Lung (tissue), 11 donors: ENCODE measurements at regions not wholly inside any gene's neighbourhood (a gene's known extent, or its start where the extent isn't known, plus 50 kb on each side); places are given as distances from the start of the nearest gene placed in this dataset.

Experiments used
- ATAC-seq: fragments of 200-7000 bp; cut with Tn5 transposase; one replicate; pipeline ENCODE4 v1.9.1; 2020; ENCODE audit warnings: moderate number of reproducible peaks; ENCODE audit not compliant: insufficient read depth, low FRiP score
- DNase-seq, 3 donors: peaks; one replicate each; pipeline ENCODE4 v3.0.0-alpha.2; 2013 to 2017
- H3K27ac ChIP-seq, 2 donors: one replicate each; pipeline ENCODE4 v1.5.1; 2013; ENCODE audit warnings: mild to moderate bottlenecking in 2 of 2, moderate library complexity in 2 of 2, control low read depth in 1 of 2, inconsistent platforms in 1 of 2, low read depth in 1 of 2, low read length in 1 of 2
- H3K27me3 ChIP-seq, 3 donors: one replicate each; pipeline ENCODE4 v1.5.1; 2013; ENCODE audit warnings: low read length in 2 of 3; ENCODE audit not compliant: control insufficient read depth in 3 of 3, insufficient read depth in 3 of 3
- H3K36me3 ChIP-seq, 4 donors: one replicate each; pipeline ENCODE4 v1.5.1; 2013; ENCODE audit warnings: low read length in 4 of 4, mild to moderate bottlenecking in 1 of 4, moderate library complexity in 1 of 4; ENCODE audit not compliant: control insufficient read depth in 4 of 4, insufficient read depth in 4 of 4
- H3K4me1 ChIP-seq, 5 donors: one replicate each; pipeline ENCODE4 v1.5.1; 2013; ENCODE audit warnings: low read length in 5 of 5, mild to moderate bottlenecking in 2 of 5, moderate library complexity in 1 of 5; ENCODE audit not compliant: control insufficient read depth in 5 of 5, insufficient read depth in 5 of 5
- H3K4me3 ChIP-seq: one replicate; pipeline ENCODE4 v1.5.1; 2013; ENCODE audit warnings: mild to moderate bottlenecking, control low read depth, moderate library complexity
- H3K9ac ChIP-seq, 2 donors: one replicate each; pipeline ENCODE4 v1.5.1; 2013; ENCODE audit warnings: low read length in 2 of 2, control low read depth in 1 of 2; ENCODE audit not compliant: insufficient read depth in 1 of 2
- H3K9me3 ChIP-seq, 4 donors: one replicate each; pipeline ENCODE4 v1.5.1; 2013; ENCODE audit warnings: low read length in 3 of 4, mild to moderate bottlenecking in 1 of 4, moderate library complexity in 1 of 4; ENCODE audit not compliant: control insufficient read depth in 4 of 4, insufficient read depth in 3 of 4
- WGBS, 2 donors: extraction: QIAGEN DNeasy Blood & Tissue Kit; methylation state at CpG; one replicate each; pipeline ENCODE4 v1.1.7; 2013; 5-methylcytosine and 5-hydroxymethylcytosine counted together
- TF ChIP-seq, protein P1 (sequence below): IDR thresholded peaks from 2 replicates; pipeline ENCODE4 v1.5.1; 2012; ENCODE audit warnings: mild to moderate bottlenecking; ENCODE audit errors: control extremely low read depth, extremely low read depth
- donor health status: control.
- donor health status: control.
- donor health status: Bipolar disorder and iron deficiency.
- donor health status: healthy.
- donor health status: DM: yes; HTN: yes; CAD: no.

DNA sequence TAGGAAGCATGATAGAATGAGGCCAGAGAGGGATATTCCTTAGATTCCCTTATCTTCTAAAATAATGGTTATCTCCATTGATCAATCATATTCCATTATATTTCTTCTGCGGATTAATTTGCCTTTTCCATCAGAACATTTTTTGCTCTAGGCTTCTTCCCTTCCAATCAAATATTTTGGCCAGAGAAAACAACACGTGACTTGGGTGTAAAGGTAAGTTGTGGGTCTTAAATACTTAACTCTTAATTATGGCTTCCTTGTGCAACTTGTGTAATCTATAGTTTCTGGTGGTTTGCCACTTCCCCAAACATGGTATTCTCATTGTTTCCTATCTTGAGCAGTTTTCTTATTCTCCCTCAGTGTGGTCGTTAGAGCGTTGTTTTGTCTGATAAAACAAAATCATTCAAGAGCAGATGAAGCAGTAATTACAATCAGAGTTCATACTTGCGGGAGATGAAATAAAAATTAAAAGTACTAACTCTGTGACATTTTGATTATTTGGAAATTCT is 889.3 kb downstream of the MAT2B start:
- H3K9me3 ChIP-seq = no peaks in the 10 kb centered on the region
- ATAC-seq (no peak), DNase-seq (no peak)
- no peak overlapping the region for H3K27ac ChIP-seq
- no peak overlapping the region for H3K4me3 ChIP-seq
- no peak overlapping the region for H3K9ac ChIP-seq
- 42 to 60% methylated on average over 5 of the region's 5 CpGs for WGBS, 2 donors
- TF ChIP-seq, protein P1, sequence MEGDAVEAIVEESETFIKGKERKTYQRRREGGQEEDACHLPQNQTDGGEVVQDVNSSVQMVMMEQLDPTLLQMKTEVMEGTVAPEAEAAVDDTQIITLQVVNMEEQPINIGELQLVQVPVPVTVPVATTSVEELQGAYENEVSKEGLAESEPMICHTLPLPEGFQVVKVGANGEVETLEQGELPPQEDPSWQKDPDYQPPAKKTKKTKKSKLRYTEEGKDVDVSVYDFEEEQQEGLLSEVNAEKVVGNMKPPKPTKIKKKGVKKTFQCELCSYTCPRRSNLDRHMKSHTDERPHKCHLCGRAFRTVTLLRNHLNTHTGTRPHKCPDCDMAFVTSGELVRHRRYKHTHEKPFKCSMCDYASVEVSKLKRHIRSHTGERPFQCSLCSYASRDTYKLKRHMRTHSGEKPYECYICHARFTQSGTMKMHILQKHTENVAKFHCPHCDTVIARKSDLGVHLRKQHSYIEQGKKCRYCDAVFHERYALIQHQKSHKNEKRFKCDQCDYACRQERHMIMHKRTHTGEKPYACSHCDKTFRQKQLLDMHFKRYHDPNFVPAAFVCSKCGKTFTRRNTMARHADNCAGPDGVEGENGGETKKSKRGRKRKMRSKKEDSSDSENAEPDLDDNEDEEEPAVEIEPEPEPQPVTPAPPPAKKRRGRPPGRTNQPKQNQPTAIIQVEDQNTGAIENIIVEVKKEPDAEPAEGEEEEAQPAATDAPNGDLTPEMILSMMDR = no peak
- no peaks in the 10 kb centered on the region for H3K4me1 ChIP-seq
- no peaks in the 10 kb centered on the region for H3K27me3 ChIP-seq
- H3K36me3 ChIP-seq = no peaks in the 10 kb centered on the region

GRCh38 chr5:164412531-164412930 is 907.1 kb downstream of the MAT2B start:
- TF ChIP-seq, protein P1 = no peak
- no peaks in the 10 kb centered on the region for H3K9me3 ChIP-seq
- no peak overlapping the region for H3K4me3 ChIP-seq
- WGBS, 2 donors = 81 to 85% methylated on average over 1 of the region's 1 CpG
- H3K27ac ChIP-seq = no peak overlapping the region
- H3K9ac ChIP-seq = no peak overlapping the region
- no peaks in the 10 kb centered on the region for H3K27me3 ChIP-seq
- DNase-seq (no peak), ATAC-seq (no peak)
- no peaks in the 10 kb centered on the region for H3K36me3 ChIP-seq
- no peaks in the 10 kb centered on the region for H3K4me1 ChIP-seq

GRCh38 chr5:164420161-164420560 is 914.7 kb downstream of the MAT2B start:
- TF ChIP-seq, protein P1 = no peak
- no peaks in the 10 kb centered on the region for H3K36me3 ChIP-seq
- WGBS, 2 donors = 83 to 89% methylated on average over 2 of the region's 2 CpGs
- no peak overlapping the region for H3K27ac ChIP-seq
- no peaks in the 10 kb centered on the region for H3K27me3 ChIP-seq
- no peak overlapping the region for H3K9ac ChIP-seq
- H3K9me3 ChIP-seq = peaks cover 0 to 14% (median 4%) of the 10 kb centered on the region in 4 donors
- no peak for ATAC-seq
- DNase-seq = no peak
- H3K4me3 ChIP-seq = no peak overlapping the region
- H3K4me1 ChIP-seq = no peaks in the 10 kb centered on the region

DNA sequence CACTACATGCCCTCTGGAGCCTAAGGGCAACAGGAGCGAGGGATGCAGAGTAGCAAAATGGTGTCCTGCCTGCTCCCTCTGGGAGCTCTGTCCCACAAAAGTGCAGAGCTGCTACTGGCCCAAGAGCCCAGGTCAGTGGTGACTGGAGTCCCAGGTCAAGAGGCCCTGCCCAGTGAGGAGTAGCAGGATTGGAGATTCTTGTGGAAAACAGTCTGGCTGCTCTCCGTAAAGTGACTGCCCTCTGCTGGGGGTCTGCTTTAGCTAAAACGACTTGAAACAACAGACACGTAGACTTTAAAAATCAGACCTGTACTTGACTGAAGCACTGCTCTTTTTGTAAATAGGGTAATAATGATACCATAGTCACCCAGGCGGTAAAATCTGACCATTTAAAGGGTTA is 917.0 kb downstream of the MAT2B start:
- DNase-seq (peak in 2 of 3 donors; percentile 15 to 29), ATAC-seq (no peak)
- peaks cover 0 to 14% (median 4%) of the 10 kb centered on the region in 4 donors for H3K9me3 ChIP-seq
- TF ChIP-seq, protein P1 = no peak
- no peak overlapping the region for H3K9ac ChIP-seq
- no peaks in the 10 kb centered on the region for H3K4me1 ChIP-seq
- 75 to 83% methylated on average over 5 of the region's 5 CpGs for WGBS, 2 donors
- H3K4me3 ChIP-seq = no peak overlapping the region
- H3K36me3 ChIP-seq = no peaks in the 10 kb centered on the region
- no peaks in the 10 kb centered on the region for H3K27me3 ChIP-seq
- H3K27ac ChIP-seq = no peak overlapping the region
